ENCODE measurements at regions not wholly inside any gene's neighbourhood (a gene's known extent, or its start where the extent isn't known, plus 50 kb on each side); places are given as distances from the start of the nearest gene placed in this dataset.

- TF ChIP-seq EZH2phosphoT487 (IDR thresholded peaks at IDR 0.05; ENCODE audit: insufficient read depth, low read depth) (no peak), EZH2 (IDR thresholded peaks at IDR 0.05; ENCODE audit: insufficient read depth, poor library complexity, severe bottlenecking) (no peak)
- in situ Hi-C loops (cut with MboI), result no loop called here
- no peak overlapping the region for H3K27ac ChIP-seq
- H3K9ac ChIP-seq, result no peak overlapping the region
- H3K4me1 ChIP-seq (ENCODE audit: insufficient read depth), result no peaks in the 10 kb centered on the region
- H3K4me3 ChIP-seq, result no peak overlapping the region
- H3K79me2 ChIP-seq (ENCODE audit: insufficient read depth), result no peaks in the 10 kb centered on the region
- no peaks in the 10 kb centered on the region for H3F3A ChIP-seq (ENCODE audit: insufficient read depth)
- H3K9me2 ChIP-seq (ENCODE audit: insufficient read depth), result 0 out of 2 replicates have a peak, but pooled peaks cover 3% of the 10 kb centered on the region
- no peaks in the 10 kb centered on the region for H3K27me3 ChIP-seq (replicated peaks; ENCODE audit: insufficient read depth)
- no peak for DNase-seq
- no peak overlapping the region for H2AFZ ChIP-seq
- H3K4me2 ChIP-seq (ENCODE audit: unreplicated experiment), result no peak overlapping the region
- H4K20me1 ChIP-seq (ENCODE audit: insufficient read depth), result no peaks in the 10 kb centered on the region
- WGBS, 2 experiments (ENCODE audit: low coverage in 1 of 2, low lambda C conversion rate in 2 of 2, missing lambda C conversion rate in 2 of 2), result 13 to 16% methylated on average over 5 of the region's 5 CpGs
- H3K36me3 ChIP-seq (ENCODE audit: low read depth), result no peaks in the 10 kb centered on the region
- no peaks in the 10 kb centered on the region for H3K9me3 ChIP-seq (ENCODE audit: low read depth)
These were observed 703.7 kb upstream of the MGAT4C start for GRCh38 chr12:86959766-86960458.

- Histone ChIP-seq H3K4me2 (ENCODE audit: unreplicated experiment) (no peak overlapping the region), H3K27me3 (replicated peaks; ENCODE audit: insufficient read depth) (no peaks in the 10 kb centered on the region), H3K4me3 (no peak overlapping the region), H3K9ac (no peak overlapping the region), H3K27ac (no peak overlapping the region), H3F3A (ENCODE audit: insufficient read depth) (no peaks in the 10 kb centered on the region), H3K4me1 (ENCODE audit: insufficient read depth) (no peaks in the 10 kb centered on the region), H3K9me2 (ENCODE audit: insufficient read depth) (no peaks in the 10 kb centered on the region), H4K20me1 (ENCODE audit: insufficient read depth) (no peaks in the 10 kb centered on the region), H3K9me3 (ENCODE audit: low read depth) (no peaks in the 10 kb centered on the region), H3K36me3 (ENCODE audit: low read depth) (no peaks in the 10 kb centered on the region), H2AFZ (no peak overlapping the region), H3K79me2 (ENCODE audit: insufficient read depth) (no peaks in the 10 kb centered on the region)
- in situ Hi-C loops (cut with MboI), result no loop called here
- DNase-seq, result no peak
- no peak for TF ChIP-seq EZH2phosphoT487 (IDR thresholded peaks at IDR 0.05; ENCODE audit: insufficient read depth, low read depth)
- TF ChIP-seq EZH2 (IDR thresholded peaks at IDR 0.05; ENCODE audit: insufficient read depth, poor library complexity, severe bottlenecking), result no peak
- 40 to 50% methylated on average over 3 of the region's 3 CpGs for WGBS, 2 experiments (ENCODE audit: low coverage in 1 of 2, low lambda C conversion rate in 2 of 2, missing lambda C conversion rate in 2 of 2)
These were observed 694.3 kb upstream of the MGAT4C start for GRCh38 chr12:86950444-86950843.

- in situ Hi-C loops (cut with MboI), result no loop called here
- 0 to 11% methylated on average over 1 of the region's 1 CpG for WGBS, 2 experiments (ENCODE audit: low coverage in 1 of 2, low lambda C conversion rate in 2 of 2, missing lambda C conversion rate in 2 of 2)
These were observed 693.9 kb upstream of the MGAT4C start for GRCh38 chr12:86950043-86950442.

DNA sequence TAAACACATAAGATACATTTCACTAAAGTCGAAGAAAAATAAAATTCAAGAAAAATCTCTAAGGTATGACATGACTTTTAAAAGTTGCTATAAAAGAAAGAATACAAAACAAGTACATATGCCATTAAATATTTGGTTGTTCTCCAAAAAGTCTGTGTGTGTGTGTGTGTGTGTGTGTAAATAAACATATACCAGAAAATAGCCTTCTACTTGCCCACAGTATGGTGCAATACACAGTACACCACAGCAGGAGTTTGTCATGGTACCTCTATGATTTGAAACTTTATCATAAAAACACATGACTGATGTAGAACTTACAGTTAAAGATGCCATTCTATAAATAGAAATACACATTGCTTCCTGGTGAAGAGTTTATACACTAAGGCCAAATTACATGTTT is 692.7 kb upstream of the MGAT4C start:
- TF ChIP-seq EZH2 (IDR thresholded peaks at IDR 0.05; ENCODE audit: insufficient read depth, poor library complexity, severe bottlenecking) (no peak), EZH2phosphoT487 (IDR thresholded peaks at IDR 0.05; ENCODE audit: insufficient read depth, low read depth) (no peak)
- Histone ChIP-seq H3K9me2 (ENCODE audit: insufficient read depth) (no peaks in the 10 kb centered on the region), H3K4me1 (ENCODE audit: insufficient read depth) (no peaks in the 10 kb centered on the region), H2AFZ (no peak overlapping the region), H3K4me2 (ENCODE audit: unreplicated experiment) (no peak overlapping the region), H3F3A (ENCODE audit: insufficient read depth) (no peaks in the 10 kb centered on the region), H3K27me3 (replicated peaks; ENCODE audit: insufficient read depth) (no peaks in the 10 kb centered on the region), H3K36me3 (ENCODE audit: low read depth) (no peaks in the 10 kb centered on the region), H3K27ac (no peak overlapping the region), H3K9ac (no peak overlapping the region), H3K9me3 (ENCODE audit: low read depth) (no peaks in the 10 kb centered on the region), H3K79me2 (ENCODE audit: insufficient read depth) (no peaks in the 10 kb centered on the region), H4K20me1 (ENCODE audit: insufficient read depth) (no peaks in the 10 kb centered on the region), H3K4me3 (no peak overlapping the region)
- 32 to 48% methylated on average over 1 of the region's 1 CpG for WGBS, 2 experiments (ENCODE audit: low coverage in 1 of 2, low lambda C conversion rate in 2 of 2, missing lambda C conversion rate in 2 of 2)
- in situ Hi-C loops (cut with MboI), result no loop called here
- DNase-seq, result no peak

More at GRCh38 chr12:86950043-86950442, 693.9 kb upstream of the MGAT4C start:
- H3K27ac ChIP-seq, result no peak overlapping the region
- no peak overlapping the region for H3K9ac ChIP-seq
- no peaks in the 10 kb centered on the region for H3K36me3 ChIP-seq (ENCODE audit: low read depth)
- no peaks in the 10 kb centered on the region for H3K4me1 ChIP-seq (ENCODE audit: insufficient read depth)
- no peaks in the 10 kb centered on the region for H3F3A ChIP-seq (ENCODE audit: insufficient read depth)
- H3K9me3 ChIP-seq (ENCODE audit: low read depth), result no peaks in the 10 kb centered on the region
- H2AFZ ChIP-seq, result no peak overlapping the region
- TF ChIP-seq EZH2 (IDR thresholded peaks at IDR 0.05; ENCODE audit: insufficient read depth, poor library complexity, severe bottlenecking) (no peak), EZH2phosphoT487 (IDR thresholded peaks at IDR 0.05; ENCODE audit: insufficient read depth, low read depth) (no peak)
- no peak for DNase-seq
- H3K4me2 ChIP-seq (ENCODE audit: unreplicated experiment), result no peak overlapping the region
- no peaks in the 10 kb centered on the region for H3K79me2 ChIP-seq (ENCODE audit: insufficient read depth)
- no peak overlapping the region for H3K4me3 ChIP-seq
- no peaks in the 10 kb centered on the region for H3K9me2 ChIP-seq (ENCODE audit: insufficient read depth)
- no peaks in the 10 kb centered on the region for H4K20me1 ChIP-seq (ENCODE audit: insufficient read depth)
- H3K27me3 ChIP-seq (replicated peaks; ENCODE audit: insufficient read depth), result no peaks in the 10 kb centered on the region
